HCT116 (cell line): ENCODE measurements at regions not wholly inside any gene's neighbourhood (a gene's known extent, or its start where the extent isn't known, plus 50 kb on each side); places are given as distances from the start of the nearest gene placed in this dataset.

Experiments
- ATAC-seq: fragments of 200-7000 bp; cut with Tn5 transposase; 2 replicates; pipeline ENCODE4 v1.9.1; 2020; ENCODE audit warnings: mild to moderate bottlenecking, moderate library complexity
- BruUV-seq: library from RNA; stranded (reverse); fragments of 400-500 nt; replicated peaks from 2 replicates; lab custom pipeline; 2021; lab: Mats Ljungman, UMichigan
- CTCF ChIA-PET: fragments of 300-600 bp; sonication (Branson Sonifier 250); formaldehyde crosslinking; loops from one replicate; lab custom pipeline; 2021; ENCODE audit warnings: antibody characterized with exemption; lab: Charles Lee
- POLR2A ChIA-PET: fragments of 300-600, 350-600 bp; sonication (Branson Sonifier 250); formaldehyde crosslinking; loops from one replicate; lab custom pipeline; 2021; ENCODE audit warnings: antibody characterized with exemption; lab: Charles Lee
- RAD21 ChIA-PET, 2 experiments: fragments of 300-600 bp; sonication (Branson Sonifier 250); formaldehyde crosslinking; loops; one replicate each; lab custom pipeline; 2023; ENCODE audit warnings: low total read pairs in 2 of 2; ENCODE audit not compliant: uncharacterized antibody in 2 of 2, unreplicated experiment in 2 of 2, low non-redundant PET in 1 of 2; lab: Charles Lee
- DNase-seq: peaks from one replicate; pipeline ENCODE4 v3.0.0-alpha.2; 2010; ENCODE audit warnings: low read depth, low spot score
- H2AFZ ChIP-seq: fragments of 200-600 bp; shearing (Covaris generic), sonication (generic); 2 replicates; pipeline ENCODE4 v1.6.1; 2017; ENCODE audit warnings: low read depth, mixed run types, mixed read lengths, antibody characterized with exemption, low read length; ENCODE audit not compliant: poor library complexity, severe bottlenecking
- H3K27ac ChIP-seq: 2 replicates; pipeline ENCODE4 v1.5.1; 2012; ENCODE audit warnings: low read depth, low read length
- H3K27me3 ChIP-seq: fragments of 200-600 bp; sonication (generic); 2 replicates; pipeline ENCODE4 v1.6.1; 2016; ENCODE audit warnings: mixed run types, low read length, mixed read lengths; ENCODE audit not compliant: insufficient read depth
- H3K36me3 ChIP-seq, 2 experiments: fragments of 200-500 bp in 1 of 2; fragments of 200-600 bp in 1 of 2; sonication (Bioruptor generic) in 1 of 2; sonication (generic) in 1 of 2; 2 replicates each; pipeline versions ENCODE4 v1.5.1 to v1.6.1; 2014 to 2016; ENCODE audit warnings: low read length in 2 of 2, inconsistent platforms in 1 of 2, mixed read lengths in 1 of 2, mixed run types in 1 of 2; ENCODE audit not compliant: insufficient read depth in 2 of 2, control insufficient read depth in 1 of 2
- H3K4me1 ChIP-seq, 2 experiments: fragments of 200-600 bp in 1 of 2; sonication (generic) in 1 of 2; 2 replicates each; pipeline versions ENCODE4 v1.5.1 to v1.6.1; 2012 to 2017; ENCODE audit warnings: low read length in 2 of 2, inconsistent platforms in 1 of 2, mild to moderate bottlenecking in 1 of 2, mixed read lengths in 1 of 2, mixed run types in 1 of 2, moderate library complexity in 1 of 2; ENCODE audit not compliant: insufficient read depth in 2 of 2, control insufficient read depth in 1 of 2
- H3K4me2 ChIP-seq: fragments of 200-600 bp; sonication (generic); 2 replicates; pipeline ENCODE4 v1.6.1; 2017; ENCODE audit warnings: mixed run types, low read length, mixed read lengths
- H3K4me3 ChIP-seq, 2 experiments: fragments of 200-600 bp in 1 of 2; sonication (generic) in 1 of 2; replicated peaks in 1 of 2; 2 replicates each; pipeline ENCODE4 v1.5.1; 2011 to 2016; ENCODE audit warnings: low read length in 2 of 2, control low read depth in 1 of 2, low read depth in 1 of 2, mild to moderate bottlenecking in 1 of 2, mixed read lengths in 1 of 2, mixed run types in 1 of 2
- H3K79me2 ChIP-seq: fragments of 200-600 bp; sonication (generic); 2 replicates; pipeline ENCODE4 v1.6.1; 2017; ENCODE audit warnings: mild to moderate bottlenecking, mixed run types, low read length, moderate library complexity, mixed read lengths; ENCODE audit not compliant: insufficient read depth
- H3K9ac ChIP-seq: fragments of 200-600 bp; sonication (generic); 2 replicates; pipeline ENCODE4 v1.6.1; 2016; ENCODE audit warnings: low read length, mixed read lengths
- H3K9me2 ChIP-seq: fragments of 200-600 bp; sonication (generic), shearing (Covaris generic); 2 replicates; pipeline ENCODE4 v1.6.1; 2017; ENCODE audit warnings: mixed run types, mild to moderate bottlenecking, moderate library complexity; ENCODE audit not compliant: insufficient read depth
- H3K9me3 ChIP-seq, 2 experiments: fragments of 200-500 bp in 1 of 2; fragments of 200-600 bp in 1 of 2; sonication (Bioruptor generic) in 1 of 2; sonication (generic) in 1 of 2; 2 replicates each; pipeline ENCODE4 v1.6.1; 2014 to 2017; ENCODE audit warnings: low read length in 2 of 2, mixed read lengths in 2 of 2, inconsistent platforms in 1 of 2, low read depth in 1 of 2, mild to moderate bottlenecking in 1 of 2, mixed run types in 1 of 2, moderate library complexity in 1 of 2; ENCODE audit not compliant: control insufficient read depth in 1 of 2, insufficient read depth in 1 of 2
- H4K20me1 ChIP-seq: fragments of 200-600 bp; sonication (generic), shearing (Covaris generic); 2 replicates; pipeline ENCODE4 v1.6.1; 2017; ENCODE audit warnings: mixed run types, mild to moderate bottlenecking, moderate library complexity; ENCODE audit not compliant: insufficient read depth
- ATF3 ChIP-seq: IDR thresholded peaks from 2 replicates; pipeline ENCODE4 v1.6.1; 2012
- CBX3 ChIP-seq: IDR thresholded peaks from 2 replicates; pipeline ENCODE4 v1.6.1; 2012; ENCODE audit warnings: low read depth
- CTCF ChIP-seq, 3 experiments: fragments of 200-600 bp in 1 of 3; sonication (generic) in 1 of 3; IDR thresholded peaks in 2 of 3; conservative IDR thresholded peaks in 1 of 3; 2 replicates each; pipeline ENCODE4 v1.5.1; 2012 to 2017; ENCODE audit warnings: low read depth in 2 of 3, low read length in 2 of 3, antibody characterized with exemption in 1 of 3, borderline replicate concordance in 1 of 3, control low read depth in 1 of 3, mild to moderate bottlenecking in 1 of 3, mixed read lengths in 1 of 3, mixed run types in 1 of 3, moderate library complexity in 1 of 3; ENCODE audit not compliant: insufficient read depth in 1 of 3
- ELF1 ChIP-seq: IDR thresholded peaks from 2 replicates; pipeline ENCODE4 v1.6.1; 2012; ENCODE audit warnings: low read depth, borderline replicate concordance
- EZH2 ChIP-seq: fragments of 200-600 bp; sonication (generic); IDR thresholded peaks from 2 replicates; pipeline ENCODE4 v1.6.1; 2017; ENCODE audit warnings: antibody characterized with exemption, mixed run types
- EZH2phosphoT487 ChIP-seq: fragments of 200-600 bp; IDR thresholded peaks from 2 replicates; pipeline ENCODE4 v1.6.1; 2018; ENCODE audit warnings: antibody characterized with exemption, borderline replicate concordance
- FOSL1 ChIP-seq: IDR thresholded peaks from 2 replicates; pipeline ENCODE4 v1.6.1; 2012; ENCODE audit warnings: low read depth
- MAX ChIP-seq: IDR thresholded peaks from 2 replicates; pipeline ENCODE4 v1.6.1; 2012
- POLR2A ChIP-seq: IDR thresholded peaks from 2 replicates; pipeline ENCODE4 v1.7.0; 2011; ENCODE audit warnings: borderline replicate concordance; ENCODE audit not compliant: insufficient read depth, insufficient read length; ENCODE audit errors: extremely low read depth
- RAD21 ChIP-seq: IDR thresholded peaks from 2 replicates; pipeline ENCODE4 v1.6.1; 2012; ENCODE audit warnings: low read depth, mild to moderate bottlenecking
- REST ChIP-seq: IDR thresholded peaks from 2 replicates; pipeline ENCODE4 v1.6.1; 2012; ENCODE audit warnings: low read depth
- SP1 ChIP-seq: IDR thresholded peaks from 2 replicates; pipeline ENCODE4 v1.6.1; 2012; ENCODE audit warnings: low read depth
- SRF ChIP-seq: IDR thresholded peaks from 2 replicates; pipeline ENCODE4 v1.6.1; 2012; ENCODE audit warnings: low read depth
- ZBTB33 ChIP-seq: IDR thresholded peaks from 2 replicates; pipeline ENCODE4 v1.6.1; 2011; ENCODE audit warnings: mild to moderate bottlenecking, low read length, moderate library complexity; ENCODE audit not compliant: insufficient replicate concordance; ENCODE audit errors: extremely low read depth
- intact Hi-C: fragments of 100-400 bp; cut with micrococcal nuclease; formaldehyde crosslinking; loops from 2 replicates; pipeline ENCODE4 v1.10.0; 2022

- Histone ChIP-seq H3K4me1 (no peaks in the 10 kb centered on the region), H3K27ac (no peak overlapping the region), H3K9me2 (no peaks in the 10 kb centered on the region), H3K27me3 (peaks cover 13% of the 10 kb centered on the region; the same call in 1 of the 2 replicates), H3K9me3 (no peaks in the 10 kb centered on the region), H3K9ac (no peak overlapping the region), H2AFZ (no peak overlapping the region), H3K4me2 (no peak overlapping the region), H3K4me3 (no peak overlapping the region), H4K20me1 (no peaks in the 10 kb centered on the region), H3K79me2 (no peaks in the 10 kb centered on the region), H3K36me3 (no peaks in the 10 kb centered on the region)
- ChIA-PET CTCF (no interaction called here), RAD21 (no interaction called here), POLR2A (no interaction called here)
- intact Hi-C loops, result no loop called here
- ATAC-seq (no peak), DNase-seq (no peak)
- no TSS peak for BruUV-seq
- TF ChIP-seq CBX3, result no peak
- TF ChIP-seq CTCF (IDR thresholded peaks at IDR 0.05 in 2 of 3, conservative IDR thresholded peaks at IDR 0.05 in 1 of 3; ENCODE audit: borderline replicate concordance in 1 of 3, insufficient read depth in 1 of 3, low read depth in 2 of 3, low read length in 2 of 3), result no peak
- no peak for TF ChIP-seq FOSL1
- no peak for TF ChIP-seq MAX
- TF ChIP-seq EZH2phosphoT487, result no peak
- TF ChIP-seq SP1, result no peak
- no peak for TF ChIP-seq POLR2A
- no peak for TF ChIP-seq REST
- no peak for TF ChIP-seq ATF3
- TF ChIP-seq EZH2, result no peak
- no peak for TF ChIP-seq ELF1
- no peak for TF ChIP-seq ZBTB33
- TF ChIP-seq SRF, result no peak
- TF ChIP-seq RAD21, result no peak
These were observed 60.6 kb downstream of the FOXA2 start for GRCh38 chr20:22523499-22524392.
